ENCODE measurements at regions not wholly inside any gene's neighbourhood (a gene's known extent, or its start where the extent isn't known, plus 50 kb on each side); places are given as distances from the start of the nearest gene placed in this dataset.

DNA sequence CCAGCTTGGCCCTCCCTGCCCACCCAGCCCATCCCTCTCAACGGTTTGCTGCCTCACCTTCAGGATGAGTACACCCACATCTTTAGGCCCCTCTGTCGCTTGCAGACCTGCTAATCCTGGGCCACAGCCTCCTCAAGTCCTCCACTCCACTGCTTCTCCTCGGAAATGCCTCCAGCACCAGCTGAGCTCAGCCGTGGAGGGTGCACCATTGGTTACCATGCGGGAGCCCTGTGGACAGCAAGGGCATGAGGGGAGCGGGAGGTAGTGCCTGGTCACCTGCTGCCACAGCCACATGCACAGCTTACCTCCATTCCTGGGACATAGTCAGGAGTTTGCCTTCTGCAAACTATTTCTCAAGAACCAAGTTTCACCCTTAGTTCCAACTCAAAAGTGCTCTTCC is 286.3 kb upstream of the ZMIZ1 start:
- no peak for DNase-seq

DNA sequence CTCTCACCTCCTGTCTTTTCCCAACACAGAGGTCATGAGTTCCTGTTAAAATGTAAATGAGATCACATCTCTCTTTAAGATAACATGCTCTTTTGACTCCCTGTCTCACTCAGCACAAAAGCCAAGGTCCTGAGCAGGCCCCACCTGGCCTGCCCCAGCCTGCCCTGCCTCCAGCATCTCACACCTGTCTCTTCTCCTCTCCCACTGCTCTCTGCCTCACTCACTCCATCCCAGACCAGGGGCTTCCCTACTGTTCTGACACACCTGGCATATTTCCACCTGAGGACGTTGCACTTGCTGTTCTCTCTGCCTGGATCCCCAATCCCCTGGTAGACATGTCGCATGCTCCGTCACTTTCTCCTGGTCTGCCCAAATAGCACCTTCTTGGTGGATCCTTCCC is 285.0 kb upstream of the ZMIZ1 start:
- no peak for DNase-seq

DNA sequence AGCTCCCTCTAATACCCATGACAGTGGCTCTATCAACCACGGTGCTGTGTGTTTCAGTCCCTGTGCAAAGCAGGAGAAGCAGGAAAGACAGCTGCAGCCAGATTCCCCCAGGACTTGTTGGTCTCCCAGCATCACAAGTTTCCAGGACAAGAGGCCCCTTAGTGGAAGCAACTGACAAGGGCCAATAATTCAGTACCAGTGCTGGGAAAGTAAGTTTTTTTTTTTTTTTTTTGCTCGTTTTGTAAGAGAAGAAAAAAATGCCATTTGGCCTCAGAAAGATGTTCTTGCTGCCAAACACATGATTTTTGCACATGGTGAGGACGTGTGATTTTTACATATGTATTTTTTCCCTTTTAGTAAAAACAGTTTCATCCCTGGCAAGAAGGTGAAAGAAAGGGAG is 284.2 kb upstream of the ZMIZ1 start:
- DNase-seq: no peak

DNA sequence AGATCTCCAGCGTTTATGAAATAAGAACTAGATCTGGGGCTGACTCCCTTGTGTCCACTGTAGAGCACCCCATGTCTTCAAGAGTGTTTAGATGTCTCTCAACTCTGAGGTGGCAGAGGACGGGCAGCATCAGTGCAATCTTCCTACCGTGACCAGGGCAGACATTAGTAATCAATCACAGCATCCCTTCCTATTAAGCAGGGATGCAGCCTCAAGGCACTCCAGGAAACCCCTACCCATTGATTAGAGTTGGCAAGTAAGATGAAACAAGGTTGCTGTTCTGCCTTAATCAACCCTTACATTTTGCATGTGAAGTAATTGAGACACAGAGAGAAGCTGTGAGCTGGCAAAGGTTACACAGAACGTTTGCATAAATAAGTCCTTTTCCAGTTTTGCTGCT is 283.7 kb upstream of the ZMIZ1 start:
- no peak for DNase-seq

DNA sequence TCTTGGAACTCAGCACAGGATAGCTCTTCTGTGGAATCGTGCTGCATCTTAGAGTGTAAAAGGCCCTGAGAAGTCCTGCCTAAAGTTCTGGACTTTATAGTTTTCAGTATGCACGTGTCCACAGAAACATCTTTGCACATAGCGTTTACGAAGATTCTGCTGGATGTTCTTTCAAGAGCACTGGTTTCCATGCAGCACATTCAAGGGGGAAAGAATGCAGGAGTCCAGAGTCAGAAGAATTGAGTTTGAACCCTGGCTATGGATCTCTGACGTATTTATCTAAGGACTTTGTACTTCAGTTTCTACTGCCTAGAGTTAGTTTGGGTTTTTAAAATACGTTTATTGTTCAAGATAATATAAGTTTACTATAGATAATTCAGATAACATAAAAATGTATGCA is 282.8 kb upstream of the ZMIZ1 start:
- DNase-seq: no peak

DNA sequence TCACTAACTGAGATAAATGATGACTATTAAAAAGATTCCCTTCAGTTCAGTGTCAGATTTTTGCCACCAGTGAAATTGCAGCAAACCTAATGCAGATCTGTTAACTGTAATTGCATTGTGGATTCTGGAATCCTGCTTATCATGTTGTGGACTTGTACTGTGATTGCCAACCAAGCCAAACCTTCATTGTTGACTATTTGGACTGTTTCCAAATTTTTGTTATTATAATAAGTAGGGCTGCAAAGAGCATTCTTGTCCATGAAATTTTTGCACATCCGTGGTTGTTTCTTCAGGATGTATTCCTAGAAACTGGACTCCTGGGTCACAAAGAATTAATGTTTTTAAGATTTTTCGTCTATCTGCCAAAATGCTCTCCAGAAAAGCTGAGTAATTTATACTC is 281.6 kb upstream of the ZMIZ1 start:
- DNase-seq: no peak

DNA sequence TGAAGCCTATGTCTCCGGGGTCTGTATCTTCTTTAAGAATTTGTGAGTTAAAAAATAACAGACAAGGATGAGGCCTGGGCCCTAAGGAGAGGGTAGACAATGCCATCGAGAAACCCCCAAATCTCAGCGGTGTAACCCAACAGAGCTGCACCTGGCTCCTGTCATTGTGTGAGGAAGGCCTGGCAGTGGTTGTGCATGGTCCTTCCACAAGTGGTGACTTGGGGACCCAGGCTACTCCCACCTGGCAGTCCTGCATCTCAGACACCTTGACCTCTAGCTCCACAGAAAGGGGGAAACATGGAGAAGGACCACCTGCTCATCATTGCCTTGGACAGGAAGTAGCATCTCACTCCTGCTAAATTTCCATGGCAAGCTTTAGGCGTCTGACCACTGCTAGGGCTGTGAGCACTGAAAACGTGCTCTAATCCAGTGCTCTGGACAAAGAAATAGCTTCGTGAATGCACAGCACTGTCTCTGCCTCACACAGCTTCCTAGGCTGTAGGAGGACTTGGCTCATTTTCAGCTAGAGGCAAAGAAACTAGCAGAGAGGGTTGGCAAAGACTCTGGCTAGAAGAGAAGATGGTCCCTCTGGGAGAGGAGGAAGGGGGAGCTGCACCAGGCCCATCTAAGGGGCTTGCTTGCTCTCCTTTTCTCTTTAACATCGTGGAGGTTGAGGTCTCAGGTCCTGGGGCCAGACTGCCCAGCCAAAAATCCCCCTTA is 273.9 kb upstream of the ZMIZ1 start:
- no peak for DNase-seq

DNA sequence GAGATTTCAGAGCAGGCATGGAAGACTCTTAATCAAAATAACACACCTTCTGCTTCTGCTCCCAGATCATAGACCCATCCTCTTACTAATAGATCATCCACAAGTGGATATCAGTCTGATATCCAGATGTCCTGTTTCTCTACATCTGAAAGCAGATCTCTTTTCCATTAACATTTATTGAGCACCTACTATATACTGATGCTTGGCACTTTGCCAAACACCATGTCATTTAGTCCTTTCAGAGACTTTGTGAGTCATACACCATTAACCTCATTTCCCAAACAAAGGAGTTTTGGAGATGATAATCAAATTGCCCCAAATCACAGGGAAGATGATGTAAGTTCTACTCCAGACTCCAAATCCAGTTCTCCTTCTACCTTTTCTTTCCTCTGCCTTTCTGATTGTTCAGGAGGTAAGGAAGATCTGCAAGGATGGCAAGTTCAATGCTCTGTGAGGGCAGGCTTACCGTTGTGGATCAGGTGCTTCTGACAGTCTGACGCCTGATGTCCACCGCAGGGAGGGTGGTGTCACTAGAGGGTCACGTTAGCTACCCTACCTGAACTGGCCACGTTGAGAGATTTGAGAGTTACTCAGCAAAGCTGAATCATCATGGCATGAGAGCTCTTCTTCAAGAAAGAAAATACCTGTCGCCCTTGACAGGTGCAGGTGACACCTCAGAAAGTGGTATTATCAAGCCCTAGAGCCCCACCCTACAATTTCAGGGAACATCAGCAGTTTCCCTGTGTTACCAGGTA is 269.6 kb upstream of the ZMIZ1 start:
- DNase-seq: peak in 1 of 3 donors; percentile 23

DNA sequence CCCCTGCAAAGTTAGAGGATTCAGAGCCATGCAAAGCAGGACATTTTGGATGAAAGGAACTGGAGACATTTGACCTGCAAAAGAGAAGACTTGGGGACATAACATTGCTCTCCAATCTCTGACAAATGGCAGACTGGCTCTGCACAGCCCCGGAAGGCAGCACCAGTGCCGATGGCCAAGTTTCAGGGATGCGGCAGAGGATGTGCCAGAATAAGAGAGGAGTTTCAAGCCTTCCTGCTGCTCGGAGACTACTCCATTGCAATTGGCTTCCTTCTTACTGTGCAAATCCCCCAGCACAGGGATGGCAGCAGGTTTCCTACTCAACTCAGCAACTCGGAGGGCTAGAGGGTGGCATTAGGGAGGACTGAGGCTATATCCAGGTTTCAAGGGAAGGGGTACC is 268.8 kb upstream of the ZMIZ1 start:
- DNase-seq: no peak

DNA sequence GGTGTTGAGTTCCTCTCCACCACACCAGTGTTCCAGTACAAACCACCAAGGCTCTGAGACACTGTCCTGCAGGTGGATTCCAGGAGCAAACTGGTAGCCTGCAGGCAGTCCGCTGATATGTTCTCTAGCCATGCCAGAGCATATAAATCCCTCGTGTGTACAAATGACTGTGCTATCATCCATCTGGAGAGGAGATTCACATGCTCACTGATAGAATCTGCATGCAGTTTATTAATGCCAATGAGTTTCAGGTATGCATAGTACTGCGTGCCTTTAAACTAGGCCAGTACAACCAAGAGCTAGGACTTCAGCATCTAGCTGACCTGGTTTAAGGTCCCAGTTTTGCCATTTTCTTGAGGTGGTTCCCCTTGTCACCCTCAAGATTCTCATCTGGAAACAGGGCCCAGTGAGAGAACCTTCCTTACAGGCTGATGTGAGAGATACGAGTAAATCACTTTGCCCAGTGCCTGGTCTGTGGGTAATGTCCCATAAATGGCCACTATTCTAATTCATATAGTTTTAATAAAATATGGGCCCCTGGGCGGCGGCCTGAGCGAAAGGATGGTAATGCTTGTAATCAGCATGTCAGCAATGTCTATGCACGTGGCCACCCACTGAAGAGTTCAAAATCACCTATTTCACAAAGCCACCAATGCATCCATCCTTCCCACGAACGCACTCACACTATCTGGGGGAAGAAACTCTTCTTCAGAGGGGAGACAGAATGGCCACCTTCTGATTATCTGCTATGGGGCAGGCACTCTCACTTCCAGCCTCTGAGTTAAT is 268.0 kb upstream of the ZMIZ1 start:
- no peak for DNase-seq

DNA sequence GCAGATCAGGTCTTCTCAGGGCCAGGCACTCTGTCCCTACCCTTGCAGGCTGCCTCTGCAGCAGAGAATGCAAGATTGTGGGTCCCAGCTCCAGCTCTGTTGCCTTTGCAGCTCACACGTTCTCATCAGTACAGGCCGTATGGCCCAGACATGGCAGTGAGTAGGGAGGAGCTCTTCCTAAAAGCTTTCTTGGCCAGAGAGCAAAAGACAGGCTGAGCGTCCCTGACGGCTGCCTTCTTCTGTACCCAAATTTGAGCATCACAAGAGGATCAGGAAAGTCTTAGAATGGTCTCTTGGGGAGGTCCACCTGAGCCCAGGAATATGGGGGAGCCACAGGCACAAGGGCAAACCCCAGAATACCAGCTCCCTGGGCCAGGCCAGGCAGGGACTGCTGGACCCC is 266.3 kb upstream of the ZMIZ1 start:
- DNase-seq: no peak

DNA sequence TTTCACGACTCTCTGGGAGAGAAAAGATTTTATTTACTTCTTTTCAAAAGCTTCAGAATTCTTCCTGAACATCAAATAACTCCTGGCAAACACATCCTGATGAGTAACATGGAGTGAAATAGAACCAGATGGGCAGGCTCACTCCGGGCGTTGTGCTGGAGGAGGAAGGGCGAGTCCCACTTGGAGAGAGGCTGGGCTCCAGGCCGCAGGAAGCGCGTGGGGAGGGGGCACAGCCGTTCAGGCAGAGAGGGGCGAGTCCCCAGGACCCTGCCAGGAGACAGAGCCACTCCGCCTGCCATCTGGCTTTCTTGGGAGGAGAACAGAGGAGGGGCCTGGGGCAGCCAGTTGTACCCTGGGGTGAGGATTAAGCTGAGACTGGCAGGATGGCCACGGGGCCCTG is 265.9 kb upstream of the ZMIZ1 start:
- DNase-seq: no peak

DNA sequence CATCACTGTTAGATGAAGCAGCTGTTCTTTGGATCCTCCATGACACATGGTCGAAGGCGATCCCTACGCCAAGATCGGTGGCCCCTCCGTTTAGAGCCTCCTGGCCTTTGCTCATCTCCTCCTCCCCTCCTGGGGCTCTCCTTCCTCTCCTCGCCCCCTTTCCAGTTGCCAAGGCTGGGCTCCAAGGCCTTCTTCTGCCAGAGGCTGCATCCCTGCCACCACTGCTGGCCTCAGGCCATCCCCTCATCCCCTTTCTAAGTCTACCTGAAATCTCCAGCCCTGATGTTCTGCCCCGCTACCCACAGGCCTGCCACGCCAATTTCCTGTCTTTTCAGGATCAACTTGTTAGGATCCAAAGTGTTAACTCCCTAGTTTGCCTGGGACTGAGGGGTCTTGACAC is 265.1 kb upstream of the ZMIZ1 start:
- DNase-seq: no peak

DNA sequence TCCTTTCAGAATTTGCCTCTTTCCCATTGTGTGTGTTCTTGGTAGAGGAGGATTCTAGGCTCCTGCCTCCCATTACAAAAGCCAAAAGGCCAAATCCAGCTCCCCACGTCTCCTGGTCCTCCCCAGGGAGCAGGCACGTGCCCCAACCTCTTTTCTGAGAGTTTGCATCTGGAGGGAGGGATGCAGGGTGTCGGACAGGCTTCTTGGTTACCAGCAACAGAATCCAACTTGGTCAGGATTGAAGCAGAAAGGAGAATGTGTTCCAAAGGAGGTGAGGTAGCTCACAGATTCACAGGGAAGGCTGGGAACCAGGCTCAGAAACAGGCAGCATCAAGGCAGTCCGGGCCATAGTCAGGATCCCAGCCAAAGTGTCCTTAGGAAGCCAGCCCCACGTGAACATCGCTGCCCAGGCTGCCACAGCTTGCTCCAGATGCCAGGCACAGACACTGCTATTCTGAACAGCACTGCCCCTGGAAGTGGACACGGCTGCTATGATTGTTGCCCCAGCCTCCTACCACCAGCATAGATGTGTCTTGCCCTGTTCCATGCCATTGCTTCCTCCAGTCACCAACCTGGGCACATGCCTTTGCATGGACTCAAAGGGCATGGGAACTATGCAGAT is 264.2 kb upstream of the ZMIZ1 start:
- DNase-seq: no peak

DNA sequence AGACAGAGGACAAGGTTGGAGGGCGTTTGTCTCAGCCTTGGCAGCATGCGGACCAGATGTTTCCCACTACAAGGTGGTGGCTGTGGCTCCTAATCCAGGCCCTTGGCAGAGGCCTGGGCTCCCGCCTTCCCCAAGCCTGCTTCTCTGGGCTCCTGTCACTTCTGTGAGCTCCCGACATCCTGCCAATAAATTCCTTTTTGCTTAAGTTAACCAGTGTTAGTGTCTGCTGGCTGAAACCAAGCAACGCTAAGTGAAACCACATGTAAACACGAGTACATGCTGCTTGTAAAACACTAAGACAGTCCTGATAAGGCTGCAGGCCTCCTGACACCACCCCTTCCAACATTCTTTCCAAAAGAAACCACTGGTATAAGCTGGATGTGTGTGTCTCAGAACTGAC is 263.6 kb upstream of the ZMIZ1 start:
- DNase-seq: no peak

DNA sequence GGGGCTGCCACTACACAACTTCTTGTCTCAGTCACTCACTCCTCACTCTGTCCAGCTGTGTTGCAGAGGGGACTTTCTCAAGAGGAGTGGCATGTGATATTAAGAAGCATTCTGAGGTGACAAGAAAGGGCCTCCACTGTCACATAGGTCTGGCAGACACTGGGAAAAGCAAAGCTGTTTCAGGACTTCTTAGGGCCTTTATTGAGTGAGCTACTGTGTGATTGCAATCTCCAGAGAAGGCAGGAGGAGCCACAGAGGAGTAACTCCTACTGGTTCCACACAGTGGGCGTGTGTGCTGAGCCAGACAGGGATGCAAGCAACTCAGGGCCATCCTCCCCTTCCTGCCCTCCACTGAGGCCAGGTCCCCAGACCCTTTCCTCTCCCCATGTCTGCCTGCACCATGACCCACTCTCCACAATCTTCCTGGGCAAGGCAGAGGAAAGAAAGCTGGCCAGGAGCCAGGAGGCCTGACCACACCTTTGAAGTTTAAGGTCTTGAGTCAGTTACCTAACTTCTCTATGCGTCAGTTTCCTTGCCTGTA is 262.0 kb upstream of the ZMIZ1 start:
- DNase-seq: peak; percentile 35 to 53 (median 36)

DNA sequence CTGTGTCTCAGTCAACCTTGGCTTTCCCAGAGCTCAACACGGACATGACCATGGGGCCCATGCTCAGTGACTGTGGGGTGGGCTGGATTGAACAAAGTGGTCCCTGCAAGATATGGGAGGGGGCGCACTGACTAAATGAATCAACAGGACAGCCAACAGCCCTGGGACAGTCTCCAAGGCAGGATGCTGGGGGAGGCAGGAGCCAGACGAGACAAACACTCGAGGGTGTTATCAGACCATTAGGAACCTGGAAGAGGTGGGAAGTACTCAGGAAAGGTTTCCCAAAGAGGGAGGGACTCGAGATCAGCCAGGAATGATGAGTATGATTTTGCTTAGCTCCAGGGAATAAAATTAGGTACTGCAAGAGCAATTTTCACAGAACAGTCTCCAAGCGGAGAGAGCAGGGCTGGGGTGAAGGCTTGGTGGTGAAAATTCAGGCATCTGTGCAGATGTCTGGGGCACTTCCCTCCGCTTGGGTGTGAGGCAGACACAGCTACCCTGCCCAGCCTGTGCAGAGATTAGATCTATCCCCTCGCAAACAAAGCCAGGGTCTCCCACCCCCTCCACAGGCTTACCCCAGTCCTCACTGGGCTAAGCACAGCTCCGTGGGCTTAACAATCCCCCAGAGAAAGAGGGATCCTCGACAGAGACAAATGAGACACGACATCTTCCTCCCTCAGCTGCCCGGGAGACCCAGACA is 261.1 kb upstream of the ZMIZ1 start:
- DNase-seq: no peak

DNA sequence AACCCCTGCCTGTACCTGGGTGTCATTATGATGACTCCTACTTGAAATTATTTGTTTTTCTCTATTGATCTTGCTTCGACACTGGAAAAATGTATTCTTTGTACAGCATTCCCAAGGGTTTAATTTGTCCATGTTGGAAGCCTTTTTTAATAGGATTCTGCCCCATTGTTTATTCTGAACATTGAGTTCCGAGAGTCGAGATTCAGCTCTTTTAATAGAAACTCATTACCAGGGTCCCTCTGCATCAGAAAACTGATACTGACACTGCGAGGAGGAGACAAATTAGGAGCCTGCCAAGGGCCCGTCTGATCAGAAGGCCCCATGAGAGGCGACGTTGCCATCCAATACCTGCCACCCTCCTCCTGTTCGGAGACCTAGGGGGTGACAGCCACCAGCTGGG is 260.5 kb upstream of the ZMIZ1 start:
- no peak for DNase-seq

DNA sequence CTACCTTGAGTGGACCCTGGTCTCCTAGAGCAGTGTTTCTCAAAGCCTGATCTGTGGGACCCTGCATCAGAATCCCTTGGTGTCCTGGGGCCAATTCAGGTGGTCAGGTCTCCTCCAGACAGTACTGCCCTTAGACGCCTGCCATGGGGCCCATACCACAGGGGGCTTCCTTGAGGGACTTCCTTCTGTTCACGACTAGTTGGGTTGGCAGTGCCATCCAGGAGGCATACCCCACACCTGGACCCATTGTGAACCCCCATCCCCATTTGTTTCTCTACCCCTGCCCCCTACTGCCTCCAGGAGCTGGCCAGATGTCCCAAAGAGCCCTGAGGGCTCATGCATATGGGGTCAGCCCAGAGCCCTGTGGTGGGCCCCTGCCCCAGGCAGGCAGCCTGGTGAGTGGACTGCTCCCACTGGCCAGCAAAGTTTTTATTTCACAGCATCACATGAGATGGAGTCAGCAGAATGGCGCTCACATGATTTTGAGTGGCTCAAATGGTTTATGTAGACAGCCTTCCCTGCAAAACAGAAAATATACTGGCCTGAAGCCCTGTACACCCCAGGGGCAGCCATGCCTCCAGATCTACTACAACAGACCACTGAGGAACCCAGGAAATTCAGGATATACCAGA is 259.9 kb upstream of the ZMIZ1 start:
- DNase-seq: peak; percentile 53 to 58 (median 54)

DNA sequence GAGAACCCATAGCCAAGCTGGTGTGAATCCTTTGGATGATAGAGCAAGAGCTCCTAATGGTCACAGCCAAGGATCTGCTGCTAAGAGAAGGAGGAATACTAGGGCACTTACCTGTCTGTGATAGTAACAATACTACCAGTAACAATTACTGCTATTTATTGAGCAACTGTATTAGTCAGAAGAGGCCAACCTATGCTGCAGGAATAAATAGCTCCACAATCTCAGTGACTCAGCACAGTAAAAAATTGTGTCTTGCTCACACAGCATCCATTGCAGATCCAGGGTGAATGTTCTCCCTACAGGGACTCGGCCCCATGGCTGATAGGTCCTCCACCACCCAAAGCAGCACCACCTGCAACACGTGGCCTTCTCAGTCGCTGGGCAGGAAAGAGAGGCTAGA is 257.6 kb upstream of the ZMIZ1 start:
- peak in 2 of 3 donors; percentile 20 to 40 for DNase-seq

DNA sequence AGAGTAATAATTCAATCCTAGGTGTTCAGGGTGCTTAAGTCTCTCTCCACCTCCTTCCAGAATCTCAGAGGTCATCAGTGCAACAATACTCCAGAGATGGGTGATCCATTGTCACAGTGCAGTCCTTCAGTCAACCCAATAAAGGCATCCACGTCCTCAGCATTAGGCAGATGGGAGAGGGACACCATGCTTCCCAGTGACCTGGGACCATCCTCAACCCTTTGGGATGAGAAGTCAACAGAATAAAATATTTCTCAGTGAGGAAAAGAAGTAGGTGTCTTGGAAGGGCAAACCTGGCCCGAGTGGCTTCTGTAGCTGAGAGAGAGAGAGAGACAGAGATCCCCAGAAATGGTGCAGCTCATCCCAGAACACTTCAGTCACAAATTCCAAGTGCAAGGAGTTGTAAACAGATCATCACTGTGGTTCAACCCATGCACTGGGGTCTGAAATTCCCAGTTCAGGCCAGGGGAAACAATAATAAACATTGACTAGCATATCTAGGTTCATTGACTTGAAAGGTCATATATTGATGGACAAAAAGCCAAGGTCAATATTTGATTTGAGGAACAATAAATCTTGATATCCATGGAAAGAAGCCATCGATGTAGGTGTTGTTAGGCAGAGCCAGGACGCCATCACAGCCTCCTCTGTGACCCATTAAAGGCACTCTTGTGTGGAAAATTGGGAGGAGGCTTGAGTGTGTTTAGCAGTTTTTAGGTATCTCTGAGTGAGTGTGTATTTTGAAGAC is 256.0 kb upstream of the ZMIZ1 start:
- no peak for DNase-seq

All from suppressor macrophage treated with lipopolysaccharide for 1 hour (primary cell).